Kasumi-1 (cell line): ENCODE measurements at regions not wholly inside any gene's neighbourhood (a gene's known extent, or its start where the extent isn't known, plus 50 kb on each side); places are given as distances from the start of the nearest gene placed in this dataset.

ENCODE experiments used
- DNase-seq, 2 experiments: peaks; one replicate each; lab custom pipeline; 2025; lab: John Stamatoyannopoulos, UW

DNA sequence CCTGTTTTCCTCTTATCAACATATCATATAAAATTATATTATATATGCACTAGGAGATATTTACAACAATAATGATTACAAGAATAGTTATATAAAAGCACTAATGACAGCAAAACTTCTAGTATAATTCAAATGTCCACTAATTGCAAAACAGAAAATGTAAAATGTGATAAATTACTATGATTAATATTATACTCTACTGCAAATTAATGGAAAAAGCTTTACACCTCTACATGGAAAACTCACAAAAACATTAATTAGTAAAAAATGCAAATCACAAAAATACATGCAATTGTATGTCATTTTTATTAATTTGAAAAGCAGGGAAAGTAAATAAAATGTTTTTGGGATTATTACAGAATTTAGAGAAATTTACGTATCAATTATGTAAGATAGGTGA, 681.0 kb upstream of the PCDH20 start:
- DNase-seq, result no peak

DNA sequence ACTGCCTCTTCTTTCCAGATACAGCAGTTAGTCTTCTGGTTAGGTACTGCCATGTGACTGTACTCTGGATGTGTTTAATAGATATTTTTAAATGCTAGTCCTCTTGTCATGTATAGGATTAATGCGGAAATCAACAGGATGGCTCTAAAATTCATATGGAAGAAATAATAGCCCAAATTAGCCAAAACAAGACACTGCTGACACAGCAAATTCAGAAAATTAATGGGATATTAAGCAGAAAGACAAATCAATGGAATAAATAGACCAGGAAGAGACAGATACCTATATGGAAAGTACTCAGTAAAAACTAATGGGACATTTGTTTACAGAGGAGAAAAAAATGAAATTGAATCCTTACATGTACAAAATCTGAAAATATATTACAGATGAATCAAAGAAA, 679.3 kb upstream of the PCDH20 start:
- peak in 1 of 2 experiments; percentile 6 for DNase-seq

GRCh38 chr13:62093984-62094780, 678.5 kb upstream of the PCDH20 start:
- DNase-seq, result no peak

DNA sequence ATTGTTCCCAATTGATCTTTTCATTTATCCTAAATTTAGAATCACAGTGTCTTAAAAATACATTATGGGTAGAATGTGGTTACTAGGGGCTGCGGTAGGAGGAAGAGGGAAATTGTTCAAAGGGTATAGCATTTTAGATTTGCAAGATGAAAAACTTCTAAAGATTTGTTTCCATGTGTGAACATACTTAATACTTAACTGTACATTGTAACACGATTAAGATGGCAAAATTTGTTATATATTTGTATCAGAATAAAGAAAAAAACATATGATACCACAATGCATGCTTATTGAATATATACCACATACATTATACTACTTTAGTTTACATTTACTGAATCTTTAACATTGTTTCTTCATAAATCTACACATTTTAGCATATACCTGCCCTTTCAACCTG, 677.3 kb upstream of the PCDH20 start:
- DNase-seq, result no peak

- DNase-seq, result no peak
Observed at GRCh38 chr13:62092536-62092935, 676.9 kb upstream of the PCDH20 start.

DNA sequence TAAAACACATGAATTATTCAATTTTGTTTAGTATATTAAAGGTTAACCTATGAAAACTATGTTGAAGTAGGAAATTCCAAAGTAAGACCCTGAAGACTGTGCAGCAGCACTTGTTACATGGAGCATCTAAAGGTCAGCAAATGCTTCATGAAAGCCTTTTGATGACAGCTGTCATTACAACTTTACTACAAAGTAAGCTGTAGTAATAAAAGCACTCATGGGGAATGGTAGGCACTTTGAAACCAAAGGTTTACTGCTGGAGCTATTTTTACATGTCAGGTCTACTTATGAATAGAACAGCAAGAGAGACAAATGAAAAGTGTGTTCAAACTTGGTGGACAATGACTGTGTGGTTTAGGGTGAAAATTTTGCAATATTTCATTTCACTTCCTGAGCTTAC, 672.5 kb upstream of the PCDH20 start:
- no peak for DNase-seq

GRCh38 chr13:62087124-62087523, 671.5 kb upstream of the PCDH20 start:
- no peak for DNase-seq

DNA sequence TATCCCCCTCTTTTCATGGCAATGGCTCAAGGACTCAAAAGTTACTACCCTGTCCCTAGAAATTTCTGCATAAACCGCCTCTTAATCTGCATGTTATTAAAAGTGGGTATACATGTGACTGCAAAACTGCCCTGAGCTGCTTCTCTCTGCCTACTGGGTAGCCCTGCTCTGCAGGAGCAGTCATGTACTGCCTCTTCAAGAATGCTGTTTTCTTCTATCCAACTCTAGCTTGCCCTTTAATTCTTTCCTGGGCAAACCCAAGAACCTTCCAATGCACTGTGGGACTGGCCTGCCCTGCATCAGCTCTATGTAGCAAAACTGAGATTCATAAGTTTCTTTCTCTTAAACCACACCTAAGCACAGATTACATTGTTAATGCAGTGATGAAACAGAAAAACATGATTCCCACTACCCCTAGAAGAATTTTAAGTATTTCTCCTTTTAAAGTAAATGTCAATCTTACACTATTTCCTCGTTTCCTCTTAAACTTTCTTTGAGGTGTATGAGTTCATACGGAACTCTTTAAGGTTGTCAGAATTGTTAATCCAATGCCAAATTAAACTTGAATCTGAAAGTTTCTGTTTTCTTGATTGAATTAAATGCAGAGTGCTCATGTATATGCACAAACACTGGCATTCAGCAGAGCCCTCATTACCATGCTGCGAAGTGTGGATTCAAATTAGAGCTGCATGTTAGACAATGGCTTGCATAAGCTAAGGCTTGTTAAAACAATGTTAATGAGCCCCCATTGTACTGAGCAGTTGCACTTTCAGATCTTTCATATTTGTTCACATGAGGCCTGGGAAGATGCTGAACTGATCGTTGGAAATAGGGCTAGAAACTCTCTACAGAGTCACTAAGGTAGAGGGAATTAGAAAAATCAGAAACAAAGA, 669.9 kb upstream of the PCDH20 start:
- DNase-seq, result no peak

- no peak for DNase-seq
Observed at GRCh38 chr13:62084728-62085127, 669.1 kb upstream of the PCDH20 start.

DNA sequence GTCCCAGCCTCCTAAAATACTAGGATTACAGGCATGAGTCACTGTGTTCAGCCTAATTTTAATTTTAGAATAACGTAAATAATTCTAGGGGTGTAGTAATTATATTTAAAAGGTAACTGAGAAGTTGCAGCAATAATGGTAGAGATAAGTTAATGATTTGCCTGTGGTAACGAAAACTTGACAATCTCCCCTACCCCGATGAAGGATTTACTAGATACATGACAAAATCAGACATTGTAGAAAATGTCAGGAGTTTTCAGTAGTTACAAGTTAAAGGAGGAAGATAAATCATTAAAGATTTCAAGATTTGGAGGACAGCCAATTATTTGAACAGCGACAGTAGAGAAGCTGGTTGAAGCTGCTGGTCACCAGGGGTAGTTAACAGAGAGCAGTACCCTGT, 652.2 kb upstream of the PCDH20 start:
- no peak for DNase-seq

GRCh38 chr13:62065016-62065415, 649.4 kb upstream of the PCDH20 start:
- no peak for DNase-seq

DNA sequence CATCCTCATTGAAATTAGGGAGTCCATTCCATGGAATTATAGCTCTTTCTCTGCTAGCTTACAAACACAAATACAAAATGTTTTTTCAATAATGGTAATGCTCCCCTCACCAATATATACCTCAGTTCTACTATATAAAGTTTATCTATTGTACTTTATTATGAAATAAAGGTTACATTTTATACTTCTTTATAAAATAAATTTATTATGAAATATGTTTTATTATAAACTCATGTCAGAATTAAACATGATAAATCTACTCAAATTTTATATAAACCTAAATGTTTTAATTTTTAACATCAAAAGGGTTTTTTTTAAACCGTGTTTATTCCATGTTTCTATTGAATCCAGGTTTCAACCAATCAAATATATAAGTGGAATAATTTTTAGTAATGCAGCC, 646.1 kb upstream of the PCDH20 start:
- DNase-seq, result no peak

- DNase-seq, result no peak
Observed at GRCh38 chr13:62060570-62060969, 644.9 kb upstream of the PCDH20 start.

DNA sequence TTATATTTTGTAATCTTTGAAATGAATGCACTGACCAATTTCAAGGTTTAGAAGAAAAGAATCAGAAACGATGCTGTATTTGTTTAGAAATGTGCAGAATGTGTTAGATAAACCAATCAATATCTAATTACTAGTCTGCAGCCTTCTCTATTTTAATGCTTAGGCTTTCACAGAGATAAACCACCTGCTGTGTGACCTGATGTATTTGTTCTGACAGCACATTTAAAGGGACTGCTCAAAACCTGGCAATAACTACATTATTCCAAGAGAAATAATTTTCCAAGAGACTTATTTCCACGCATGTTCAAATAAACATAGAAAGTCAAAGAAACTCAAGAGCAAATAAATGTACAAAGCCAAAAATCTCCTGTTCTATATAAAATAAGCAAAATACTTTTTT, 641.6 kb upstream of the PCDH20 start:
- DNase-seq, result no peak

- no peak for DNase-seq
Observed at GRCh38 chr13:62049992-62050391, 634.3 kb upstream of the PCDH20 start.

GRCh38 chr13:62046512-62046911, 630.9 kb upstream of the PCDH20 start:
- DNase-seq, result no peak

GRCh38 chr13:62043600-62043999, 628.0 kb upstream of the PCDH20 start:
- no peak for DNase-seq

- DNase-seq, result no peak
Observed at GRCh38 chr13:62040806-62041205, 625.2 kb upstream of the PCDH20 start.

GRCh38 chr13:62040078-62040477, 624.4 kb upstream of the PCDH20 start:
- no peak for DNase-seq

DNA sequence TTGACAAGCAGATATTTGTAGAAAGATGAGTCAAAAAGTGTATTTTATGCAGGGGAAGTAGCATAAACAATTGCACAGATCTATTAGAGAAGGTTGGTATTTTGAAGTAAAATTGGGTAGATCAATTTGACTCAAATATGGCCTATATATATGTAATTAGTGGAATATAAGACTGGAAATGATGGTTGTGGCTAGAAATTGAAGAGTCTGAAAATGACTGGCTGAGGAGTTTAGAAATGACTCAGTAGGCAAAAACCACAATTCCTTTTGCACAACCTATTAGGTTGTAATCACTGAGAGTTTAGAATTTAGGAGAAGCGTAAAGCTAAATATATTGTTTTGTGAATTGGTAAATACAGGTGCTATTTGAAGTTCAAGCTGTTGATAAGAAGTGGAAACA, 622.6 kb upstream of the PCDH20 start:
- no peak for DNase-seq

DNA sequence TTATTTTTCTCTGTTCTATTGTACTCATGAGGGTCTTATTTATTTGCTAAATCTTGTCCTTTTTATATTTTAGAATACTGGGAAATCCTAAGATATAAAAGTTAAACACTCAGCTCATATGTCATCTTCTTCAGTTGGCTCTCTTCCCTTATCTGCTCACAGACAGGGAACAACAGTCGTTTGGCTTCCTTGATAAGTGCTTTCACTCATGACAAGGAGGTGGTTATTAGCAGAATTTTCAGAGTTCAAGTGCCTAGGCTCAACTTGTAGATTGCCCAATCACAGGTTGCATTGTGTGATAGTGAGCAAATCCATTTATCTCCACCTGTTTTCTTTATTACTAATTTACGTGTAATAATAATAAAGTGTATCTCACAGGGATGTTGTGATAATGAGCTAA, 620.3 kb upstream of the PCDH20 start:
- no peak for DNase-seq

DNA sequence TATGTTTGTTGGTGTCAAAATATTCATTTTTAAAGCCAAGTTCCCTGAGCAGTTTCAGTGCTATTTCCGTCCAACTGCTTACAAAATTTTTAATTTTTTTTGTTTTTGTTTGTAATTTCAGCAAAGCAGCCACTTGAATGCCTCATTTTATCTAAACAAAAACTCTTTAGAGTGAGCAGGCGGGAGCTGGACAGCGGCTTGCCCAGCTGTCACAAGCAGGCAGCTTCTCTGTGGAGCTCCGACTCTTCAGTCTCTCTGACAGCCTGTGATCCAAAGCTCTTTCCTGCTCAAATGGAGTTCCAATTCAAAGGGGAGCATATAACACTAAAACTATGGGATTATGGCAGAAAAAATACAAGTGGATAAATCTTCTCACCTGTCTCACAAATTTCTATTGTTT, 618.3 kb upstream of the PCDH20 start:
- DNase-seq, result no peak

- no peak for DNase-seq
Observed at GRCh38 chr13:62022369-62022768, 606.7 kb upstream of the PCDH20 start.
